IgD-negative memory B cell (primary cell): ENCODE measurements at regions not wholly inside any gene's neighbourhood (a gene's known extent, or its start where the extent isn't known, plus 50 kb on each side); places are given as distances from the start of the nearest gene placed in this dataset.
A peak's percentile ranks its signal among the peaks of the same experiment; 100 is the strongest.

ENCODE experiments used
- H3K27ac Mint-ChIP-seq, 3 donors: one replicate each; pipeline ENCODE4 v1.8.0; 2020 to 2022; ENCODE audit warnings: mild to moderate bottlenecking in 3 of 3, mixed read lengths in 3 of 3, moderate library complexity in 1 of 3
- H3K27me3 Mint-ChIP-seq: one replicate; pipeline ENCODE4 v1.8.0; 2021; ENCODE audit warnings: mixed read lengths
- H3K36me3 Mint-ChIP-seq: one replicate; pipeline ENCODE4 v1.8.0; 2020; ENCODE audit warnings: mild to moderate bottlenecking, mixed read lengths
- H3K4me1 Mint-ChIP-seq, 3 donors: one replicate each; pipeline ENCODE4 v1.8.0; 2020 to 2022; ENCODE audit warnings: mixed read lengths in 3 of 3, mild to moderate bottlenecking in 1 of 3
- H3K4me3 Mint-ChIP-seq, 4 donors: one replicate each; pipeline ENCODE4 v1.8.0; 2020 to 2022; ENCODE audit warnings: mild to moderate bottlenecking in 4 of 4, mixed read lengths in 4 of 4, moderate library complexity in 3 of 4
- H3K9me3 Mint-ChIP-seq, 3 donors: one replicate each; pipeline ENCODE4 v1.8.0; 2020 to 2021; ENCODE audit warnings: mixed read lengths in 3 of 3, mild to moderate bottlenecking in 1 of 3

GRCh38 chr6:130575557-130575956 is 209.7 kb downstream of the TMEM200A start:
- Mint-ChIP-seq H3K27ac (no peak overlapping the region), H3K36me3 (no peaks in the 10 kb centered on the region), H3K27me3 (peaks cover 2% of the 10 kb centered on the region), H3K9me3 (peaks cover 0 to 1% (median 0%) of the 10 kb centered on the region in 3 donors), H3K4me1 (peaks cover 7 to 9% (median 9%) of the 10 kb centered on the region in 3 donors), H3K4me3 (peak overlapping the region in 1 of 4 donors; percentile 52)

DNA sequence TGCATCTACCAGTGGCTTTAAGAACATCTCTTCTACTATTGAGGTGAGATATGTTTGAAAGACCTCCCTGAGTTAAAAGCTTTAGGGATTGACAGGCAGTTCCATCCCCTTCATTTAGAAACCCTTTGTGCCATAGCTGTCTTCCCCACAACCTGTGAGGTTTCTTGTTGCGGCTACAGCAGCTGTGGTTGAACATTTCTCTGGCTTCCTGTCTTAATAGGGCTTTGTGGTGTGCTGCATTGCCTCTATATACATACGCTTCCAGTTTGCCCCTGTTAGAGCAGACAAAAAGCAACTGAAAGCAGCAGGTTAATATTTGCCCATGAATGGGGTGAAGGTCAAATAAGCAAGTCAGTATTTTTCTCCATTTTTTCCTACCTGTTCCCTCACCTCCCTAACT is 210.2 kb downstream of the TMEM200A start:
- Mint-ChIP-seq H3K36me3 (no peaks in the 10 kb centered on the region), H3K27ac (no peak overlapping the region), H3K4me3 (peak overlapping the region in 2 of 4 donors; percentile 52 to 79), H3K4me1 (peaks cover 7 to 9% (median 8%) of the 10 kb centered on the region in 3 donors), H3K9me3 (peaks cover 0 to 1% (median 0%) of the 10 kb centered on the region in 3 donors), H3K27me3 (peaks cover 2% of the 10 kb centered on the region)

DNA sequence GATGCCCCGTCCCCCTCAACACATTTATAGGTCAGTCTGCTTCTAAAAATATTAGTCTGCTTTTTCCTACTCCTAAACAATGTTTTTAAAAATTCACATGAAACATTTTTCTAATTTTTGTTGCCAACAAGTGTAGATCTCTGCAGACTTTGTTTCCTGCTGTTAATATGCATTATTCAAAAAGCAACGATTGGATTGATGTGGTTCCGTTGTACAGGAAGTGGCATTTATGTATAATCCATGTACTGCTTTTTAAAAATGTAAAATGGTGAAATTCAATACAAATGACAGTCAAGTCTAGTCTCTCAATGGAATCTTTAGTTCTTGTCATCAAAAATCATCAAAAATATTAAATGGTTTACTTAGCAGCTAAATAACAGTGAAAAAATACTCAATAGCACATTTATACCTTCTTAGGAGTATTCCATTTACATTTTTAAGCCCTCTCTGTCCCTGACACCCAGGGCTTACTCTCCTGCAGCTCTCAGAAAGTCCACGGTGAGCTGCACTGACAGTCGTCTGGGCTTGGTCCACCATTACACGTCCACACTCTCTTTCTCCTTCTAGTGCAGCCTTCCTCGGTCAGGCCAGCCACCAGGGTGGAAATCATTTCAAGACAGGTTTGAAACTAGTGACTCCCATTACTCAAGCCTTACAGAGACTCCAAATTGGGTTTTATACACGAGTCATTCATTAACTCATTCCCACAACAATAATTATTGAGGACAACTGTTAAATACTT is 211.5 kb downstream of the TMEM200A start:
- H3K27ac Mint-ChIP-seq, result no peak overlapping the region
- peaks cover 7 to 9% (median 8%) of the 10 kb centered on the region in 3 donors for H3K4me1 Mint-ChIP-seq
- peaks cover 3% of the 10 kb centered on the region for H3K27me3 Mint-ChIP-seq
- H3K9me3 Mint-ChIP-seq, result peaks cover 0 to 1% (median 0%) of the 10 kb centered on the region in 3 donors
- no peaks in the 10 kb centered on the region for H3K36me3 Mint-ChIP-seq
- no peak overlapping the region for H3K4me3 Mint-ChIP-seq

DNA sequence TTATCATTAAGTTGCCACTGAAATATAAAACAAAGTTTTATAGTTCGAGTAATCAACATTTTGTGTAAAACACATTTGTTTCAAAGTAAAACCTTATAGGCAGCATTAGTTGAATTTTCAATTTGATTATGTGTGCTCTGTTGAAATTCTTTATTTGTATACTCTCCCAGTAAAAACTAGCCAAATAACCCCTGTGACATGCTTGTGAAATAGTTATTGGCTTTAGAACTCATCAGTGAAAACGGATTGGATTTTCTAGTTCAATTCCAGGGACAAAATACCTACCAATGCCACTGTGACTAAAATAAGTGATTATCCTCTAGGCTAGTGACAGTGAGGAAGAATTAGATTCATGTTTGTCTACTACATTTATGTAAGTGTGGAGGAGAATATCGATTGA is 212.9 kb downstream of the TMEM200A start:
- H3K4me3 Mint-ChIP-seq, result no peak overlapping the region
- no peak overlapping the region for H3K27ac Mint-ChIP-seq
- peaks cover 7 to 9% (median 8%) of the 10 kb centered on the region in 3 donors for H3K4me1 Mint-ChIP-seq
- no peaks in the 10 kb centered on the region for H3K9me3 Mint-ChIP-seq
- H3K36me3 Mint-ChIP-seq, result no peaks in the 10 kb centered on the region
- H3K27me3 Mint-ChIP-seq, result peaks cover 4% of the 10 kb centered on the region

- no peaks in the 10 kb centered on the region for H3K36me3 Mint-ChIP-seq
These were observed 217.5 kb downstream of the TMEM200A start for GRCh38 chr6:130583268-130583667.

GRCh38 chr6:130585587-130585986 is 219.8 kb downstream of the TMEM200A start:
- H3K4me1 Mint-ChIP-seq, result peaks cover 0 to 2% (median 0%) of the 10 kb centered on the region in 3 donors

More at GRCh38 chr6:130583268-130583667, 217.5 kb downstream of the TMEM200A start:
- Mint-ChIP-seq H3K9me3 (no peaks in the 10 kb centered on the region), H3K4me3 (no peak overlapping the region), H3K4me1 (peaks cover 0 to 2% (median 0%) of the 10 kb centered on the region in 3 donors), H3K27me3 (peaks cover 4% of the 10 kb centered on the region), H3K27ac (no peak overlapping the region)

GRCh38 chr6:130587778-130588520 is 222.1 kb downstream of the TMEM200A start:
- Mint-ChIP-seq H3K36me3 (no peaks in the 10 kb centered on the region), H3K4me1 (peaks cover 0 to 2% (median 1%) of the 10 kb centered on the region in 3 donors), H3K27ac (no peak overlapping the region), H3K27me3 (no peaks in the 10 kb centered on the region), H3K4me3 (no peak overlapping the region), H3K9me3 (peaks cover 0 to 5% (median 2%) of the 10 kb centered on the region in 3 donors)

More at GRCh38 chr6:130585587-130585986, 219.8 kb downstream of the TMEM200A start:
- no peak overlapping the region for H3K4me3 Mint-ChIP-seq
- no peak overlapping the region for H3K27ac Mint-ChIP-seq
- no peaks in the 10 kb centered on the region for H3K36me3 Mint-ChIP-seq
- H3K9me3 Mint-ChIP-seq, result no peaks in the 10 kb centered on the region
- peaks cover 3% of the 10 kb centered on the region for H3K27me3 Mint-ChIP-seq

DNA sequence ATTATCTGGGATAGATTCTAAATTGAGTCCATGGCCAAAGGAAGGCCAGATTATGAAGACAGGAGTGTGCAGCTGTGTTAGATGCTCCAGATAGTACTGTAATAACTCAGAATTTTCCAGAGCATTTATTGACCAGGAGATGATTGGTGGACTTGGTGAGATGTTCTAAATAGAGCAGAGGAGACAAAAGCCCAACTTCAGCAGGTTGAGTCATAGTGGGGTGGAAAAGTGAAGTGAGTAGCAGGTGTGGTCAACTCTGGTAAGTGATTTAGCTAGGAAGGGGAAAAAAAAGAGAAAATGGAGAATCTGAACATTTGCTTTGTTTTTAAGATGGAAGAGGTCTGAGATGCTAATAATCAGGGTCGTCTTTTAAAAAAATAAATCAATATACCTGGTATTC is 227.4 kb downstream of the TMEM200A start:
- H3K9me3 Mint-ChIP-seq, result peaks cover 0 to 5% (median 2%) of the 10 kb centered on the region in 3 donors
- no peak overlapping the region for H3K27ac Mint-ChIP-seq
- H3K36me3 Mint-ChIP-seq, result no peaks in the 10 kb centered on the region
- no peaks in the 10 kb centered on the region for H3K27me3 Mint-ChIP-seq
- H3K4me1 Mint-ChIP-seq, result peaks cover 0 to 1% (median 0%) of the 10 kb centered on the region in 3 donors
- H3K4me3 Mint-ChIP-seq, result no peak overlapping the region

DNA sequence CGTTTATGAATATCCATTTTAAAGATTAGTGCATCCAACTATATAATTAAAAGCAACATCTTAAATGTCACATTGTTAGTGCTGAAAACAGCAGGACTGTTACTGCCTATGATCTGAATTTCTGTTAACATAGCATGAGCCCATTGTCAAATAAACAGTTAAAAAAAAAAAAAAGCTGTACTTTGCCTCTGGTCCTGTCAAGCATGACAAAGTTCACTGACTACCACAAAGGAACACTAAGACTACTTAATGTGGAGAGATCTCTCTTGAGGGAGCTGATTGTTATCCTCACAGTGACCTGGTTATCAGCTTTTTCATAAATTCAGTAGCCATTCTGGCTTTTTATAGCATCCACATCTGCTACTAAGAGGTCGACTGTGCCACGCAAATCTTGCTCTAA is 228.1 kb downstream of the TMEM200A start:
- no peak overlapping the region for H3K4me3 Mint-ChIP-seq
- H3K36me3 Mint-ChIP-seq, result no peaks in the 10 kb centered on the region
- H3K9me3 Mint-ChIP-seq, result peaks cover 0 to 5% (median 2%) of the 10 kb centered on the region in 3 donors
- H3K4me1 Mint-ChIP-seq, result peaks cover 0 to 1% (median 0%) of the 10 kb centered on the region in 3 donors
- no peak overlapping the region for H3K27ac Mint-ChIP-seq
- no peaks in the 10 kb centered on the region for H3K27me3 Mint-ChIP-seq

DNA sequence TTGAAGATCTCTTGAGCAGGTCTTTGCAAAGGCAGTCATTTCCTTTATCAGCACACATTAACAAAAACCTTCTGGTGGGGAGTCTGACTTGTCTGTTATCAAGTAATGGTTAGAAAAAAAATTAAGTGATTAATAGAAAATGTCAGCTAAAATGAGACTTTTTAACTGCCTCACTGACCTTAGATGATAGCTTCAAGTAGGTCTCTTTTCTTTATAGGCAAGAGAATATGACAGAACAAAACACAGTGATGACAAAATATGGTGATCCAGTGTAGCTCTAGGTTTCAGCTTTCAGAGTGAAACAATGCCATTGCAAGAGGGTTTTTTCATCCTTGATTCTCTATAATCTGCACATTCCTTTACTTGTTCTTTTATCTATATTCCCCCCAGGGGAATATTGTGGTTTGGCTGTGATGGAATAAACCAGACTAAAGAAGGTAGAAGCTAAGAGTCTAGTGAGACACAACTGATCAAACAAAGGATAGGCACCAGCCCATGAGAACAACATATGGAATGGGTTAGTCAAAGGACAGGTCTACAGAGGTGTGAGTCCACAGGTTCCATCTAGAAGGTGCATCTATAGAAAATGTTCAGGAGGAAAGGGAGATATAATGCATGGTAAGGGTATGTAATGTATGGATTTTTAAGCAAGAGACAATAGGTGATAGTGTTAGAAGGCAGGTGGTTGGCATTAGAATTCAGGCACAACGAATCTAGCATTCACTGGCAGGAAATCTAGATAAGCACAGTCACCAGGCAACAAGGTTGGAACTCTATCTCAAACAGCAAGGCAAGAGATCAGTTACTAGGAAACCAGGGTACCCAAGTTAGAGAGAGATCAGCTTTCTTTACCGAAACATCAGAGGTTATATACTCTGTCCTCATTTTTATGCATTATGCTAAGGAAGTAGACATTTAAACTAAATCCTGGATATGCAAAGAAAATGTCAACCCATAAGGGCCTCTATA is 228.9 kb upstream of the SMLR1 start:
- Mint-ChIP-seq H3K27ac (no peak overlapping the region), H3K9me3 (no peaks in the 10 kb centered on the region)

DNA sequence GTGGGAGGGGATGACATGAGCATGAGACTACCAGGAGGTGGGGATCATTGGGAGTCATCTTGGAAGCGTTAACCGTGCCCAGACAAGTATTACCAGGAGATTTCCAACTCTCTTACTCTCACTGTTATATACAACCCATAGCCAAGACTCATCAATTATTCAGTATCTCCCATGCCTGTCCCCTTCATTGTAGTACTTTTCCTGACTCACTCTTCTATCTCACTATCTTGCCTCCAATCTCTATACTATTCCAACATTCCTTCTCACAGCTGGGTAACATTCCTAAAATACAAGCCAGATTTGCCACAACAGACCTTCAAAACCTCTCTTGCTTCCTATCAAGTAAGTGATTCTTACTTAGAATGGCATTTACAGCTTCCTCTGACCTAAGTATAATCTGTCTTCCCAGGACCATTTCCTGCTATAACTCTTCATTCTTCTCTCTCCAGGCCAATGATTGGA is 226.3 kb upstream of the SMLR1 start:
- Mint-ChIP-seq H3K36me3 (no peaks in the 10 kb centered on the region), H3K9me3 (no peaks in the 10 kb centered on the region), H3K4me3 (no peak overlapping the region), H3K27me3 (peaks cover 2% of the 10 kb centered on the region), H3K4me1 (peaks cover 0 to 7% (median 6%) of the 10 kb centered on the region in 3 donors), H3K27ac (no peak overlapping the region)

More for the DNA sequence above, 228.9 kb upstream of the SMLR1 start:
- Mint-ChIP-seq H3K4me1 (no peaks in the 10 kb centered on the region), H3K4me3 (no peak overlapping the region), H3K27me3 (no peaks in the 10 kb centered on the region), H3K36me3 (no peaks in the 10 kb centered on the region)

GRCh38 chr6:130602151-130602770 is 224.9 kb upstream of the SMLR1 start:
- Mint-ChIP-seq H3K4me3 (no peak overlapping the region), H3K36me3 (no peaks in the 10 kb centered on the region), H3K27ac (no peak overlapping the region), H3K27me3 (peaks cover 2% of the 10 kb centered on the region), H3K4me1 (peaks cover 0 to 7% (median 6%) of the 10 kb centered on the region in 3 donors), H3K9me3 (no peaks in the 10 kb centered on the region)

GRCh38 chr6:130603391-130603790 is 223.8 kb upstream of the SMLR1 start:
- H3K36me3 Mint-ChIP-seq, result no peaks in the 10 kb centered on the region
- no peak overlapping the region for H3K27ac Mint-ChIP-seq
- peaks cover 0 to 7% (median 6%) of the 10 kb centered on the region in 3 donors for H3K4me1 Mint-ChIP-seq
- H3K4me3 Mint-ChIP-seq, result no peak overlapping the region
- no peaks in the 10 kb centered on the region for H3K9me3 Mint-ChIP-seq
- H3K27me3 Mint-ChIP-seq, result peaks cover 2% of the 10 kb centered on the region

DNA sequence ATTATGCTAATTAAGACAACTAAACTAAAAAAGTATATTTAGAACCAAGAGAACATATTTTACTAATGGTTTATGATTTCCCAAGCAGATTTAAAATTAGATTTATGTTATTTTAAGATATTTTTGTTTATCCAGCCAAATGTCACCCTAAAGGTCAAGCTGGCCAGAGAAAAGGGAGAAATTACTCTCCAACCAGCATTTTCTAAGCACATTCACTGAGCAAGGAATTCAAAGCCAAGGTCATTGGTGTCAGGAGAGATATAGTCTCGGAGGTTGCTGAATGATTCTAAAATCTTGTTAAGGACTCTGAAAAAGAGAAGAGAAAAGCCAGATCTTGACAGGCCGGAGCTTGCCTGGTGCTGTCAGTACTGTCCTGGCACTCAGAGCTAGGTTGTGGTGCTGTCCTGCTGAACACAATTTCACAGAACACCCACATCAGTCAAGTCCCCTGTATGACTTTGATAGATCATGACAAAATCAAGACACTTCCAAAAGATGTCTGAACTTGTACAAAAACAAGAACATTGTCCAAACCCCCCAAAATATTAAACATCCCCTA is 222.3 kb upstream of the SMLR1 start:
- Mint-ChIP-seq H3K36me3 (no peaks in the 10 kb centered on the region), H3K27ac (no peak overlapping the region), H3K4me1 (peaks cover 0 to 7% (median 6%) of the 10 kb centered on the region in 3 donors), H3K9me3 (no peaks in the 10 kb centered on the region), H3K4me3 (no peak overlapping the region), H3K27me3 (peaks cover 2% of the 10 kb centered on the region)
